Fibroblast of the conjunctiva (primary cell): ENCODE measurements at regions not wholly inside any gene's neighbourhood (a gene's known extent, or its start where the extent isn't known, plus 50 kb on each side); places are given as distances from the start of the nearest gene placed in this dataset.

ENCODE experiments used
- DNase-seq: peaks from one replicate; pipeline ENCODE4 v3.0.0-alpha.2; 2010; ENCODE audit warnings: low read depth

DNA sequence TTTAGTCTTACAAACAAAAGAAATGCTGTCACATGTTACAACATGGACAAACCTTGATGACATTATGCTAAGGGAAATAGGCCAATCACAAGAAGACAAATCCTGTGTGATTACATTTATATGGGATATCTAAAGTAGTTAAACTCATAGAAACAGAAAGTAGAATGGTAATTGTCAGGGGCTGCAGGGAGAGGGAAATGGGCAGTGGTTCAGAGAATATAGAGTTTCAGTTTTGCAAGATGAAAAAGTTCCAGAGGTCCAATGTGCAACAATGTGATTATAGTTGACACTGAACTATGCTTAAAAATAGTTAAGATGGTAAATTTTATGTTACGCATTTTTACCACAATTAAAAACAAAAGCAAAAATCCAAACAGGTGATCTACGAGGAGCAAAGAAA lies 265.5 kb downstream of the NDUFS4 start:
- no peak for DNase-seq

- no peak for DNase-seq
Measured at GRCh38 chr5:53826504-53826903, 266.1 kb downstream of the NDUFS4 start.

DNA sequence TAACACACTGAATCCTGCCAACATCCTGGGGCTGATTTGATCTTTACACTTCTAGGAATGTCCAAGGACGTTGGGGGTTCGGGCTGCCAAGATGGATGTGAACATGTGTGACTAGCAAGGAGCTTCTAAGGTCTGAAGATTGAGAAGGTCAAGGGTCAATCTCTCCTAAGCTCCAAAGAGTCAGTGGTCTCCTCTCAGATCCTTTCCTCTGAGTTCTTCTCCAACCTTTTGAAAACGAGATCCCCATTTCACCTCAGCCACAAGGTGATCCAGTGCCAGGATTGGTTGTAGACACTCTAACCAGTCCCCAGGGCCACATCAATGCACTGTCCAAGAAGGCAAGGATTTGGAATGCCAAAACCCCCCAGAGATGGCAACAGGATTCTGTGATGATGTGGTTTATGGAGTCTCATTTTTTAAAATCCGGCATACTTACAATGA lies 266.8 kb downstream of the NDUFS4 start:
- DNase-seq = no peak

DNA sequence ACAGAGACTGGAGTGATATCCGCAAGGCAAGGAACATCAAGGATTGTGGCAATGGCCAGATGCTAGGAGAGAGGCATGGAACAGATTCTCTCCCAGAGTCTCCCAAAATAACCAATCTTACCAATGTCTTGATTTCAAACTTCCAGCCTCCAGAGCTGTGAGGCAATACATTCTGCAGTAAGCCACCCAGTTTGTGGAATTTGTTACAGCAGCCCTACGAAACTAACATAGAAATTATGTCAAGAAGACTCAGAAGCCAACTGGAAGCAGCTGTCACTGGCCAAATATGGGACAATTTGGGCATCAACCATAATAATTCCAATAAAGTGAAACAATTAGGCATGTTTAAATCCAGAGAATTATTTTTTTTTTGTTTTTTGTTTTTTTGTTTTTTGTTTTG lies 271.1 kb downstream of the NDUFS4 start:
- no peak for DNase-seq
